MM.1S (cell line): ENCODE measurements at regions not wholly inside any gene's neighbourhood (a gene's known extent, or its start where the extent isn't known, plus 50 kb on each side); places are given as distances from the start of the nearest gene placed in this dataset.

Experiments used
- DNase-seq: peaks from one replicate; pipeline ENCODE4 v3.0.0-alpha.2; 2015
- H2AFZ ChIP-seq: fragments of 300-600 bp; sonication (generic); 2 replicates; pipeline ENCODE4 v1.6.0; 2016; ENCODE audit warnings: antibody characterized with exemption, low read length
- H3F3A ChIP-seq: fragments of 300-600 bp; sonication (generic); 2 replicates; pipeline ENCODE4 v1.6.1; 2016; ENCODE audit warnings: mild to moderate bottlenecking, antibody characterized with exemption, low read length, moderate library complexity, mixed read lengths; ENCODE audit not compliant: insufficient read depth
- H3K27ac ChIP-seq: fragments of 300-600 bp; sonication (generic); 2 replicates; pipeline ENCODE4 v1.5.1; 2016; ENCODE audit warnings: mild to moderate bottlenecking, low read length
- H3K27me3 ChIP-seq: fragments of 300-600 bp; sonication (generic); replicated peaks from 2 replicates; pipeline ENCODE4 v1.6.0; 2016; ENCODE audit warnings: low read length; ENCODE audit not compliant: insufficient read depth
- H3K36me3 ChIP-seq: fragments of 300-600 bp; sonication (generic); replicated peaks from 2 replicates; pipeline ENCODE4 v1.6.1; 2016; ENCODE audit warnings: mild to moderate bottlenecking, low read length, mixed read lengths; ENCODE audit not compliant: insufficient read depth
- H3K4me1 ChIP-seq: fragments of 300-600 bp; sonication (generic); 2 replicates; pipeline ENCODE4 v1.6.1; 2016; ENCODE audit warnings: low read length, mixed read lengths
- H3K4me2 ChIP-seq: fragments of 300-600 bp; sonication (generic); 2 replicates; pipeline ENCODE4 v1.6.0; 2016; ENCODE audit warnings: low read depth, low read length
- H3K4me3 ChIP-seq: fragments of 300-600 bp; sonication (generic); 2 replicates; pipeline ENCODE4 v1.5.1; 2016; ENCODE audit warnings: low read length, mixed read lengths
- H3K79me2 ChIP-seq: fragments of 300-600 bp; sonication (generic); 2 replicates; pipeline ENCODE4 v1.6.1; 2016; ENCODE audit warnings: mixed run types, low read length, mixed read lengths
- H3K9ac ChIP-seq: fragments of 300-600 bp; sonication (generic); 2 replicates; pipeline ENCODE4 v1.6.1; 2016; ENCODE audit warnings: low read length, mixed read lengths
- H3K9me2 ChIP-seq: fragments of 300-600 bp; sonication (generic); replicated peaks from 2 replicates; pipeline ENCODE4 v1.6.1; 2016; ENCODE audit warnings: mild to moderate bottlenecking, low read length, mixed read lengths; ENCODE audit not compliant: insufficient read depth
- H3K9me3 ChIP-seq: fragments of 300-600 bp; sonication (generic); replicated peaks from 2 replicates; pipeline ENCODE4 v1.6.1; 2016; ENCODE audit warnings: mild to moderate bottlenecking, low read length, mixed read lengths; ENCODE audit not compliant: insufficient read depth
- H4K20me1 ChIP-seq: fragments of 300-600 bp; sonication (generic); 2 replicates; pipeline ENCODE4 v1.6.1; 2016; ENCODE audit warnings: mild to moderate bottlenecking, low read length, moderate library complexity, mixed read lengths; ENCODE audit not compliant: insufficient read depth
- CTCF ChIP-seq: fragments of 300-600 bp; sonication (generic); IDR thresholded peaks from 2 replicates; pipeline ENCODE4 v1.5.1; 2016; ENCODE audit warnings: antibody characterized with exemption, low read length, mixed read lengths
- EZH2 ChIP-seq: fragments of 300-600 bp; sonication (generic); optimal IDR thresholded peaks from 2 replicates; pipeline ENCODE3; 2017; ENCODE audit warnings: low read depth, mild to moderate bottlenecking, antibody characterized with exemption, low read length, mixed read lengths
- EZH2phosphoT487 ChIP-seq: fragments of 300-600 bp; sonication (generic); IDR thresholded peaks from 2 replicates; pipeline ENCODE4 v1.6.1; 2018; ENCODE audit warnings: antibody characterized with exemption, low read length

GRCh38 chr10:33485276-33485675 lies 150.8 kb upstream of the NRP1 start:
- H3K9me3 ChIP-seq: no peaks in the 10 kb centered on the region
- no peaks in the 10 kb centered on the region for H3K36me3 ChIP-seq
- no peaks in the 10 kb centered on the region for H4K20me1 ChIP-seq
- no peaks in the 10 kb centered on the region for H3F3A ChIP-seq
- no peaks in the 10 kb centered on the region for H3K79me2 ChIP-seq
- H3K9me2 ChIP-seq: no peaks in the 10 kb centered on the region
- no peak overlapping the region for H3K4me2 ChIP-seq
- no peak for DNase-seq
- H3K9ac ChIP-seq: no peak overlapping the region
- TF ChIP-seq CTCF (no peak), EZH2phosphoT487 (no peak), EZH2 (no peak)
- H3K27ac ChIP-seq: no peak overlapping the region
- no peaks in the 10 kb centered on the region for H3K4me1 ChIP-seq
- H3K27me3 ChIP-seq: no peaks in the 10 kb centered on the region
- H2AFZ ChIP-seq: no peak overlapping the region
- H3K4me3 ChIP-seq: no peak overlapping the region

GRCh38 chr10:33484787-33485186 lies 150.3 kb upstream of the NRP1 start:
- H3K4me1 ChIP-seq: no peaks in the 10 kb centered on the region
- H3K27ac ChIP-seq: no peak overlapping the region
- H3K9me2 ChIP-seq: no peaks in the 10 kb centered on the region
- DNase-seq: no peak
- H3F3A ChIP-seq: no peaks in the 10 kb centered on the region
- H3K27me3 ChIP-seq: no peaks in the 10 kb centered on the region
- no peak overlapping the region for H2AFZ ChIP-seq
- no peak overlapping the region for H3K4me3 ChIP-seq
- no peaks in the 10 kb centered on the region for H4K20me1 ChIP-seq
- no peak for TF ChIP-seq CTCF
- no peak for TF ChIP-seq EZH2phosphoT487
- no peaks in the 10 kb centered on the region for H3K36me3 ChIP-seq
- no peaks in the 10 kb centered on the region for H3K9me3 ChIP-seq
- H3K4me2 ChIP-seq: no peak overlapping the region
- H3K79me2 ChIP-seq: no peaks in the 10 kb centered on the region
- no peak overlapping the region for H3K9ac ChIP-seq

- H3K36me3 ChIP-seq: no peaks in the 10 kb centered on the region
- no peaks in the 10 kb centered on the region for H3K9me2 ChIP-seq
- no peak overlapping the region for H2AFZ ChIP-seq
- no peaks in the 10 kb centered on the region for H3K9me3 ChIP-seq
- no peak overlapping the region for H3K9ac ChIP-seq
- H3K27me3 ChIP-seq: no peaks in the 10 kb centered on the region
- TF ChIP-seq EZH2: no peak
- TF ChIP-seq EZH2phosphoT487: no peak
- no peak for TF ChIP-seq CTCF
- no peaks in the 10 kb centered on the region for H3K79me2 ChIP-seq
- no peak overlapping the region for H3K4me3 ChIP-seq
- no peaks in the 10 kb centered on the region for H3K4me1 ChIP-seq
- H3K4me2 ChIP-seq: no peak overlapping the region
- no peak for DNase-seq
- H3K27ac ChIP-seq: no peak overlapping the region
- no peaks in the 10 kb centered on the region for H3F3A ChIP-seq
- no peaks in the 10 kb centered on the region for H4K20me1 ChIP-seq
Observed at GRCh38 chr10:33483816-33484190, 149.3 kb upstream of the NRP1 start.
